Left lung (tissue), 4 donors: ENCODE measurements at regions not wholly inside any gene's neighbourhood (a gene's known extent, or its start where the extent isn't known, plus 50 kb on each side); places are given as distances from the start of the nearest gene placed in this dataset.

ENCODE experiments used
- ATAC-seq: fragments of 200-7000 bp; cut with Tn5 transposase; one replicate; pipeline ENCODE4 v1.9.1; 2020; ENCODE audit warnings: moderate library complexity
- DNase-seq, 4 donors: peaks; one replicate each; pipeline ENCODE4 v3.0.0-alpha.2; 2013 to 2020
- H3K27ac ChIP-seq, 2 donors: fragments of 200-600 bp; sonication (generic) in 1 of 2; one replicate each; pipeline versions ENCODE4 v1.5.0 to v1.8.0; 2020 to 2021
- H3K27me3 ChIP-seq, 2 donors: fragments of 200-600 bp; sonication (generic) in 1 of 2; one replicate each; pipeline versions ENCODE4 v1.5.0 to v1.8.0; 2020 to 2021
- H3K36me3 ChIP-seq, 2 donors: fragments of 200-600 bp; sonication (generic) in 1 of 2; one replicate each; pipeline versions ENCODE4 v1.5.0 to v1.8.0; 2020 to 2021
- H3K4me1 ChIP-seq, 2 donors: fragments of 200-600 bp; one replicate each; pipeline ENCODE4 v1.8.0; 2021
- H3K4me3 ChIP-seq, 2 donors: fragments of 200-600 bp; sonication (generic) in 1 of 2; one replicate each; pipeline versions ENCODE4 v1.5.0 to v1.8.0; 2020 to 2021; ENCODE audit warnings: mild to moderate bottlenecking in 1 of 2
- H3K9me3 ChIP-seq, 2 donors: fragments of 200-600 bp; sonication (generic) in 1 of 2; one replicate each; pipeline versions ENCODE4 v1.5.0 to v1.8.0; 2020 to 2021
- CTCF ChIP-seq, 2 donors: fragments of 200-600 bp; sonication (generic) in 1 of 2; IDR thresholded peaks; one replicate each; pipeline versions ENCODE4 v1.5.0 to v1.8.0; 2021; ENCODE audit warnings: antibody characterized with exemption in 2 of 2
- intact Hi-C, 2 donors: fragments of 100-400 bp; cut with DNase I; formaldehyde crosslinking; loops; one replicate each; pipeline versions ENCODE4 v1.11.2 to v1.14.2; 2022
- donor health status: DM: no; HTN: yes; CAD: no.
- donor health status: DM: no; HTN: no; CAD: no.

GRCh38 chr3:162507397-162507796 lies 1010.8 kb downstream of the OTOL1 start:
- no peaks in the 10 kb centered on the region for H3K4me1 ChIP-seq
- no peak for ATAC-seq
- no peak for TF ChIP-seq CTCF (IDR thresholded peaks at IDR 0.05)
- H3K27me3 ChIP-seq, result no peaks in the 10 kb centered on the region
- no peak overlapping the region for H3K4me3 ChIP-seq
- H3K36me3 ChIP-seq, result no peaks in the 10 kb centered on the region
- intact Hi-C loops, result no loop called here
- H3K9me3 ChIP-seq, result peaks cover 0 to 3% of the 10 kb centered on the region in 2 donors
- no peak overlapping the region for H3K27ac ChIP-seq
- DNase-seq, result no peak

GRCh38 chr3:162512488-162512887 lies 1015.9 kb downstream of the OTOL1 start:
- Histone ChIP-seq H3K4me3 (no peak overlapping the region), H3K9me3 (no peaks in the 10 kb centered on the region), H3K27ac (no peak overlapping the region), H3K36me3 (no peaks in the 10 kb centered on the region), H3K4me1 (no peaks in the 10 kb centered on the region), H3K27me3 (no peaks in the 10 kb centered on the region)
- intact Hi-C loops, result no loop called here
- no peak for TF ChIP-seq CTCF (IDR thresholded peaks at IDR 0.05)
- ATAC-seq (no peak), DNase-seq (no peak)

GRCh38 chr3:162517110-162517509 lies 1020.5 kb downstream of the OTOL1 start:
- no peak overlapping the region for H3K4me3 ChIP-seq
- DNase-seq (peak in 1 of 4 donors; percentile 2), ATAC-seq (no peak)
- no peak overlapping the region for H3K27ac ChIP-seq
- no peaks in the 10 kb centered on the region for H3K4me1 ChIP-seq
- intact Hi-C loops, result no loop called here
- no peaks in the 10 kb centered on the region for H3K9me3 ChIP-seq
- TF ChIP-seq CTCF (IDR thresholded peaks at IDR 0.05), result no peak
- H3K27me3 ChIP-seq, result no peaks in the 10 kb centered on the region
- H3K36me3 ChIP-seq, result no peaks in the 10 kb centered on the region

GRCh38 chr3:162521669-162522068 lies 1025.1 kb downstream of the OTOL1 start:
- no peak for DNase-seq
- intact Hi-C loops, result no loop called here
- Histone ChIP-seq H3K27ac (no peak overlapping the region), H3K4me1 (no peaks in the 10 kb centered on the region), H3K36me3 (no peaks in the 10 kb centered on the region), H3K27me3 (no peaks in the 10 kb centered on the region), H3K9me3 (no peaks in the 10 kb centered on the region), H3K4me3 (no peak overlapping the region)
- TF ChIP-seq CTCF (IDR thresholded peaks at IDR 0.05), result no peak
- ATAC-seq, result no peak

GRCh38 chr3:162525066-162525742 lies 1028.6 kb downstream of the OTOL1 start:
- intact Hi-C loops, result no loop called here
- H3K4me1 ChIP-seq, result no peaks in the 10 kb centered on the region
- DNase-seq, result peak in 1 of 4 donors; percentile 2
- H3K4me3 ChIP-seq, result no peak overlapping the region
- H3K27me3 ChIP-seq, result no peaks in the 10 kb centered on the region
- no peak for TF ChIP-seq CTCF (IDR thresholded peaks at IDR 0.05)
- no peaks in the 10 kb centered on the region for H3K36me3 ChIP-seq
- ATAC-seq, result peak; percentile 41
- H3K27ac ChIP-seq, result no peak overlapping the region
- H3K9me3 ChIP-seq, result no peaks in the 10 kb centered on the region
